Stimulated activated effector memory CD8-positive, alpha-beta T cell treated with anti-CD3 and anti-CD28 coated beads, Interleukin-12 subunit alpha, Interleukin-12 subunit beta, amount 100 ng/mL, for 72 hours (primary cell): ENCODE measurements at regions not wholly inside any gene's neighbourhood (a gene's known extent, or its start where the extent isn't known, plus 50 kb on each side); places are given as distances from the start of the nearest gene placed in this dataset.

Experiments
- ATAC-seq: fragments of 150-1000 bp; cut with Tn5 transposase; 2 replicates; pipeline ENCODE4 v1.10.0; 2021
- DNase-seq, 2 donors: peaks; one replicate each; pipeline ENCODE4 v3.0.0; 2021 to 2022; ENCODE audit warnings: low spot score in 2 of 2
- H3K27ac Mint-ChIP-seq: one replicate; pipeline ENCODE4 v1.8.0; 2022; ENCODE audit warnings: mild to moderate bottlenecking, mixed read lengths
- H3K36me3 Mint-ChIP-seq: one replicate; pipeline ENCODE4 v1.8.0; 2022; ENCODE audit warnings: mild to moderate bottlenecking, mixed read lengths
- H3K4me1 Mint-ChIP-seq: one replicate; pipeline ENCODE4 v1.8.0; 2022; ENCODE audit warnings: mixed read lengths
- H3K4me3 Mint-ChIP-seq: one replicate; pipeline ENCODE4 v1.8.0; 2022; ENCODE audit warnings: mild to moderate bottlenecking, mixed read lengths
- H3K9me3 Mint-ChIP-seq: one replicate; pipeline ENCODE4 v1.8.0; 2022; ENCODE audit warnings: mixed read lengths

GRCh38 chr5:8505196-8505595, 636.2 kb downstream of the MTRR start:
- H3K4me1 Mint-ChIP-seq = no peaks in the 10 kb centered on the region
- no peaks in the 10 kb centered on the region for H3K36me3 Mint-ChIP-seq
- DNase-seq (no peak), ATAC-seq (no peak)
- H3K9me3 Mint-ChIP-seq = peaks cover 5% of the 10 kb centered on the region
- H3K4me3 Mint-ChIP-seq = no peak overlapping the region
- no peak overlapping the region for H3K27ac Mint-ChIP-seq

GRCh38 chr5:8508231-8508630, 639.3 kb downstream of the MTRR start:
- H3K27ac Mint-ChIP-seq = no peak overlapping the region
- peaks cover 10% of the 10 kb centered on the region for H3K9me3 Mint-ChIP-seq
- ATAC-seq = no peak
- H3K4me3 Mint-ChIP-seq = no peak overlapping the region
- no peak for DNase-seq
- no peaks in the 10 kb centered on the region for H3K36me3 Mint-ChIP-seq
- H3K4me1 Mint-ChIP-seq = no peaks in the 10 kb centered on the region

- Mint-ChIP-seq H3K27ac (no peak overlapping the region), H3K4me3 (no peak overlapping the region), H3K9me3 (peaks cover 12% of the 10 kb centered on the region), H3K4me1 (no peaks in the 10 kb centered on the region), H3K36me3 (no peaks in the 10 kb centered on the region)
- DNase-seq (no peak), ATAC-seq (no peak)
These were observed 647.4 kb downstream of the MTRR start for GRCh38 chr5:8516356-8516755.

- ATAC-seq (no peak), DNase-seq (no peak)
- Mint-ChIP-seq H3K9me3 (peaks cover 8% of the 10 kb centered on the region), H3K4me3 (no peak overlapping the region), H3K4me1 (no peaks in the 10 kb centered on the region), H3K36me3 (no peaks in the 10 kb centered on the region), H3K27ac (no peak overlapping the region)
These were observed 648.5 kb downstream of the MTRR start for GRCh38 chr5:8517456-8517855.

GRCh38 chr5:8520917-8521316, 652.0 kb downstream of the MTRR start:
- Mint-ChIP-seq H3K9me3 (peaks cover 6% of the 10 kb centered on the region), H3K4me3 (no peak overlapping the region), H3K36me3 (no peaks in the 10 kb centered on the region), H3K27ac (no peak overlapping the region), H3K4me1 (no peaks in the 10 kb centered on the region)
- DNase-seq = no peak
- ATAC-seq = no peak

GRCh38 chr5:8521991-8522390, 653.0 kb downstream of the MTRR start:
- no peak for DNase-seq
- H3K4me3 Mint-ChIP-seq = no peak overlapping the region
- no peaks in the 10 kb centered on the region for H3K36me3 Mint-ChIP-seq
- no peak for ATAC-seq
- peaks cover 3% of the 10 kb centered on the region for H3K9me3 Mint-ChIP-seq
- H3K27ac Mint-ChIP-seq = no peak overlapping the region
- no peaks in the 10 kb centered on the region for H3K4me1 Mint-ChIP-seq

GRCh38 chr5:8522646-8523045, 653.7 kb downstream of the MTRR start:
- DNase-seq = no peak
- H3K27ac Mint-ChIP-seq = no peak overlapping the region
- no peak overlapping the region for H3K4me3 Mint-ChIP-seq
- peaks cover 3% of the 10 kb centered on the region for H3K9me3 Mint-ChIP-seq
- ATAC-seq = no peak
- H3K36me3 Mint-ChIP-seq = no peaks in the 10 kb centered on the region
- no peaks in the 10 kb centered on the region for H3K4me1 Mint-ChIP-seq

- ATAC-seq (no peak), DNase-seq (no peak)
- Mint-ChIP-seq H3K9me3 (peaks cover 3% of the 10 kb centered on the region), H3K4me1 (no peaks in the 10 kb centered on the region), H3K4me3 (no peak overlapping the region), H3K27ac (no peak overlapping the region), H3K36me3 (no peaks in the 10 kb centered on the region)
These were observed 654.6 kb downstream of the MTRR start for GRCh38 chr5:8523501-8523900.

- no peak overlapping the region for H3K27ac Mint-ChIP-seq
- H3K4me1 Mint-ChIP-seq = no peaks in the 10 kb centered on the region
- H3K4me3 Mint-ChIP-seq = no peak overlapping the region
- H3K9me3 Mint-ChIP-seq = peaks cover 6% of the 10 kb centered on the region
- H3K36me3 Mint-ChIP-seq = no peaks in the 10 kb centered on the region
- ATAC-seq = no peak
- DNase-seq = no peak
These were observed 656.9 kb downstream of the MTRR start for GRCh38 chr5:8525819-8526218.

- Mint-ChIP-seq H3K4me1 (no peaks in the 10 kb centered on the region), H3K27ac (no peak overlapping the region), H3K9me3 (peaks cover 3% of the 10 kb centered on the region), H3K36me3 (no peaks in the 10 kb centered on the region), H3K4me3 (no peak overlapping the region)
- no peak for DNase-seq
- no peak for ATAC-seq
These were observed 659.2 kb downstream of the MTRR start for GRCh38 chr5:8528106-8528505.

GRCh38 chr5:8538821-8539220, 669.9 kb downstream of the MTRR start:
- H3K4me1 Mint-ChIP-seq = no peaks in the 10 kb centered on the region
- no peak overlapping the region for H3K27ac Mint-ChIP-seq
- H3K36me3 Mint-ChIP-seq = no peaks in the 10 kb centered on the region
- DNase-seq (no peak), ATAC-seq (no peak)
- no peak overlapping the region for H3K4me3 Mint-ChIP-seq
- peaks cover 15% of the 10 kb centered on the region for H3K9me3 Mint-ChIP-seq

GRCh38 chr5:8540317-8540716, 671.4 kb downstream of the MTRR start:
- ATAC-seq (no peak), DNase-seq (no peak)
- H3K9me3 Mint-ChIP-seq = peaks cover 12% of the 10 kb centered on the region
- no peaks in the 10 kb centered on the region for H3K36me3 Mint-ChIP-seq
- H3K4me1 Mint-ChIP-seq = no peaks in the 10 kb centered on the region
- H3K4me3 Mint-ChIP-seq = no peak overlapping the region
- no peak overlapping the region for H3K27ac Mint-ChIP-seq

GRCh38 chr5:8550921-8551320, 682.0 kb downstream of the MTRR start:
- no peak overlapping the region for H3K4me3 Mint-ChIP-seq
- H3K36me3 Mint-ChIP-seq = no peaks in the 10 kb centered on the region
- DNase-seq = no peak
- H3K4me1 Mint-ChIP-seq = no peaks in the 10 kb centered on the region
- ATAC-seq = no peak
- no peak overlapping the region for H3K27ac Mint-ChIP-seq
- peaks cover 17% of the 10 kb centered on the region for H3K9me3 Mint-ChIP-seq

- ATAC-seq = no peak
- Mint-ChIP-seq H3K4me3 (no peak overlapping the region), H3K9me3 (peaks cover 14% of the 10 kb centered on the region), H3K4me1 (no peaks in the 10 kb centered on the region), H3K27ac (no peak overlapping the region), H3K36me3 (no peaks in the 10 kb centered on the region)
- no peak for DNase-seq
These were observed 684.4 kb downstream of the MTRR start for GRCh38 chr5:8553364-8553763.

GRCh38 chr5:8557728-8558127, 688.8 kb downstream of the MTRR start:
- Mint-ChIP-seq H3K36me3 (no peaks in the 10 kb centered on the region), H3K9me3 (peaks cover 20% of the 10 kb centered on the region), H3K4me3 (no peak overlapping the region), H3K27ac (no peak overlapping the region), H3K4me1 (no peaks in the 10 kb centered on the region)
- DNase-seq = no peak
- no peak for ATAC-seq

GRCh38 chr5:8560776-8561175, 691.8 kb downstream of the MTRR start:
- H3K9me3 Mint-ChIP-seq = peaks cover 7% of the 10 kb centered on the region
- no peak overlapping the region for H3K4me3 Mint-ChIP-seq
- H3K4me1 Mint-ChIP-seq = no peaks in the 10 kb centered on the region
- H3K36me3 Mint-ChIP-seq = no peaks in the 10 kb centered on the region
- no peak overlapping the region for H3K27ac Mint-ChIP-seq
- DNase-seq = no peak
- ATAC-seq = no peak

- no peak for ATAC-seq
- DNase-seq = no peak
- Mint-ChIP-seq H3K36me3 (no peaks in the 10 kb centered on the region), H3K4me3 (no peak overlapping the region), H3K9me3 (peaks cover 6% of the 10 kb centered on the region), H3K4me1 (no peaks in the 10 kb centered on the region), H3K27ac (no peak overlapping the region)
These were observed 692.4 kb downstream of the MTRR start for GRCh38 chr5:8561224-8561840.
